GM10248 (cell line): ENCODE measurements at regions not wholly inside any gene's neighbourhood (a gene's known extent, or its start where the extent isn't known, plus 50 kb on each side); places are given as distances from the start of the nearest gene placed in this dataset.

Source experiments
- CTCF ChIA-PET: fragments of 300-600 bp; sonication (Branson Sonifier 250); formaldehyde crosslinking; extraction: SDS; loops from one replicate; lab custom pipeline; 2021; ENCODE audit warnings: antibody characterized with exemption; lab: Yijun Ruan, JAX
- POLR2A ChIA-PET: fragments of 350-650 bp; sonication (Branson Sonifier 250); formaldehyde crosslinking; extraction: SDS; loops from one replicate; lab custom pipeline; 2020; ENCODE audit warnings: antibody characterized with exemption; lab: Yijun Ruan, JAX
- DNase-seq: peaks from one replicate; pipeline ENCODE4 v3.0.0; 2012; ENCODE audit errors: extremely low spot score
- TF ChIP-seq, protein P1 (sequence below): IDR thresholded peaks from 2 replicates; pipeline ENCODE4 v1.5.1; 2012; ENCODE audit warnings: mild to moderate bottlenecking, low read depth; ENCODE audit errors: extremely low read depth, missing control alignments, control extremely low read depth

DNA sequence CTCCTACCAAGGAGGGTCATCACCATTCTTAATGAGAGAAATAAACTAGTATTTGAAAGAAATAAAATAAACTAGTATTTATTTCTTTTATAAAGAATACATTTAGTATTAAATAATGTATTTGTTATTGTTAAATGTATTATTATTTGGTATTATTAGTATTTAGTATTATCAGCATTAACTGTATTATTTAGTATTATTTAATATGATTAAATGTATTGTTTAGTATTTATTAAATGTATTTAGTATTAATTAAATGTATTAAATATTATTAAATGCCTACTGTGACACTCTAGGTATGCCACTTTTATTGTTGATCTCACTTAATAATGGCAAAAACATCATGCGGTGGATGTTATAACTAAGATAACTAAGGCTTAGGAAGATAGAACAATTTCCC lies 353.6 kb upstream of the MAP2 start:
- TF ChIP-seq, protein P1, sequence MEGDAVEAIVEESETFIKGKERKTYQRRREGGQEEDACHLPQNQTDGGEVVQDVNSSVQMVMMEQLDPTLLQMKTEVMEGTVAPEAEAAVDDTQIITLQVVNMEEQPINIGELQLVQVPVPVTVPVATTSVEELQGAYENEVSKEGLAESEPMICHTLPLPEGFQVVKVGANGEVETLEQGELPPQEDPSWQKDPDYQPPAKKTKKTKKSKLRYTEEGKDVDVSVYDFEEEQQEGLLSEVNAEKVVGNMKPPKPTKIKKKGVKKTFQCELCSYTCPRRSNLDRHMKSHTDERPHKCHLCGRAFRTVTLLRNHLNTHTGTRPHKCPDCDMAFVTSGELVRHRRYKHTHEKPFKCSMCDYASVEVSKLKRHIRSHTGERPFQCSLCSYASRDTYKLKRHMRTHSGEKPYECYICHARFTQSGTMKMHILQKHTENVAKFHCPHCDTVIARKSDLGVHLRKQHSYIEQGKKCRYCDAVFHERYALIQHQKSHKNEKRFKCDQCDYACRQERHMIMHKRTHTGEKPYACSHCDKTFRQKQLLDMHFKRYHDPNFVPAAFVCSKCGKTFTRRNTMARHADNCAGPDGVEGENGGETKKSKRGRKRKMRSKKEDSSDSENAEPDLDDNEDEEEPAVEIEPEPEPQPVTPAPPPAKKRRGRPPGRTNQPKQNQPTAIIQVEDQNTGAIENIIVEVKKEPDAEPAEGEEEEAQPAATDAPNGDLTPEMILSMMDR = no peak
- DNase-seq = no peak
- CTCF ChIA-PET = no interaction called here
- POLR2A ChIA-PET = no interaction called here

DNA sequence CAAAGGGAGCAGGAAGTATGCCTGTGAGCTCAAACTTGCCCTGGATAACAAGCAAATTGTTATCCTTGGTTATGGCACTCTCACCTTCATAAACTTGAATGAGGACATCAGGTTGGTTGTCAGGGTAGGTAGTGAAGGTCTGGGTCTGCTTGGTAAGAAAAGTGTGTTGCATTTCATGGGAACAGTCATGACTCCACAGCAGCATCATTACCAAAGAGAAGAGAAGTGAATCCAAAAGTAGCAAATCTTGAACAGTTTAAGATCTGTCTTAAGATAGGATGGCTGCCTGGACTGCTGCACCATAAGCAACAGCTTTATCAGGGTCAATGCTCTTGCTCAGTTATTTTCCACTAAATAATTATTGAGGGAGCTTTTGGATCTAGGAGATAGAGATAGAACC lies 350.7 kb upstream of the MAP2 start:
- DNase-seq = no peak
- ChIA-PET CTCF (interaction anchor here (2.0 to 2.6 kb wide), 2 partner anchors 10 to 13 kb away, joined by 5 to 12 read pairs; no protein-coding TSS in a partner anchor), POLR2A (no interaction called here)
- TF ChIP-seq, protein P1 = no peak

DNA sequence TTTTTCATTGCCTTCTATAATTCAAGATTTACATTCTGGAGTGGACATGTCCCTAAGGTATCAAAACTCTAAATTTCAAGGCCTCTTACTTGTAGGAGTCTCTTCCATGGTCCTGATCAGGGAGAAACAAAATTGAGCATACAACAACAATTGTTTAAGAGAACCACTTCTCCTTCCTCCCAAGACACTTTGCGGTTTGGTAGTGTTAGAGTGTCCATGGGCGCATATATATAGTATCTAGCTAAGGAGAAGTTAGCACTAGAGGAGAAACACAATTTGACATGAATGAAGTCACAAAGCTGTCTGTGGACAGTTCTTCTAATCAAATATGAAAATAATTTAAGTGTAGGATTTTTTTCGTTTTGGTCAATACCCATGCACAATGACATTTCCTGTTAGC lies 349.1 kb upstream of the MAP2 start:
- no peak for DNase-seq
- POLR2A ChIA-PET = no interaction called here
- TF ChIP-seq, protein P1 = no peak
- CTCF ChIA-PET = interaction anchor here (2.0 to 2.6 kb wide), 2 partner anchors 11 to 14 kb away, joined by 5 to 12 read pairs; no protein-coding TSS in a partner anchor

DNA sequence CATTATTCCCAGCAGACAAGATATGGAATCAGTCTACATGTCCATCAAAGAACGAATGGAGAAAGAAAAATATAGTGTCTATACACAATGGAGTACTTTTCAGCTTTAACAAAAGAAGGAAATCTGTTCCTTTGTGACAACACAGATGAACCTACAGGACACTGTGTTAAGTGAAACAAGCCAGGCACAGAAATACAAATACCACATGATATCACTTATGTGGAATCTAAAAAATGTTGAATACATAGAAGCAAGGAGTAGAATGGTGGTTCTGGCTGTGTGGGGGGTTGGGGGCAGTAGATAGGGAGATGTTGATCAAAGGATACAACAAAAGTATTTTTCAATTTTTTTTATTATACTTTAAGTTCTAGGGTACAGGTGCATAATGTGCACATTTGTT lies 347.7 kb upstream of the MAP2 start:
- TF ChIP-seq, protein P1 = no peak
- no peak for DNase-seq
- ChIA-PET CTCF (interaction anchor here (1.0 kb wide), 1 partner anchor 17 kb away, joined by 3 read pairs; no protein-coding TSS in a partner anchor), POLR2A (no interaction called here)

DNA sequence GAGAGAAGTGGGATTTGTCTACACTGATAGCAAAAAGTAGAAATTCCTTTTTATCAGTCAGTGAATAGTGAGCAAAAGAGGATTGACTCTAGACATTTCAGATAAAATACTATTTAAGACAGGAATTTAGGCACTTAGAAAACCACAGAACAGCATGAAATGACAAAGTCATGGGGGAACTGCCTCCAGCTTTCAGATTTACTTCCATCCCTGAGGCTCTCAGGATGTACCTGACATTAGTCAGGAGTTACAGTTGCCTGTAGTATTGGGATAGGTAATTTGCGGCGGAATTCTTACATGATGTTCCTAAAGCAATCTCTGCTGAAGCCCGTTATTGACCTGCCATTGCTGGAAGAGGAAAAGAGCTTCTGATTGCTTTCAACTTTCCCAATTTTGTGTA lies 337.1 kb upstream of the MAP2 start:
- ChIA-PET CTCF (no interaction called here), POLR2A (no interaction called here)
- no peak for DNase-seq
- TF ChIP-seq, protein P1 = no peak

DNA sequence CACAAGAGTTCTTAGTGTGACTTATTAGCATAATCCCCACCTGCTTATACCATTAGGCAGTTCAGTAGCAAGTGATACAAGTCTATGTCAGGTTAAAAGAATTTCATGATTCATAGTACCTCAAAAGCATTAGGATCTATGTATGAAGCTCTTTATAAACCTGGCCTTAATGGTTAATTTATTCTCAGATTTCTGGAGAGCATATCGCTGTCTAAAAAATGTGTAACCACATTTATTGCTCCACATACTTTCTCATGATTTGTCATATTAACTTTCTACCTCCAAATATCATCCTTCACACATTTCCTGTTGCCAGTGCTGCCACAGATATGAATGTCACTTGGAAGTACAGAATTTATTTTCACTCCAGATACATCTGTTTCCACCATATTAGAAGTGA lies 332.8 kb upstream of the MAP2 start:
- POLR2A ChIA-PET = no interaction called here
- no peak for DNase-seq
- TF ChIP-seq, protein P1 = no peak
- CTCF ChIA-PET = no interaction called here
